GM13977 (cell line): ENCODE measurements at regions not wholly inside any gene's neighbourhood (a gene's known extent, or its start where the extent isn't known, plus 50 kb on each side); places are given as distances from the start of the nearest gene placed in this dataset.

Experiments
- DNase-seq: peaks from one replicate; pipeline ENCODE4 v3.0.0; 2012; ENCODE audit warnings: low spot score
- in situ Hi-C: fragments of 300-500 bp; cut with MboI; formaldehyde crosslinking; loops from one replicate; pipeline ENCODE4 v1.12.0; 2022; ENCODE audit warnings: low sequenced_read_pairs, low pct_unique_long_range_greater_than_20kb, mixed read lengths, inconsistent platforms; ENCODE audit not compliant: unreplicated experiment
- TF ChIP-seq, protein P1 (sequence below): IDR thresholded peaks from 2 replicates; pipeline ENCODE4 v1.5.1; 2012; ENCODE audit warnings: mild to moderate bottlenecking, control low read depth; ENCODE audit not compliant: insufficient read depth; ENCODE audit errors: extremely low read depth, missing control alignments

DNA sequence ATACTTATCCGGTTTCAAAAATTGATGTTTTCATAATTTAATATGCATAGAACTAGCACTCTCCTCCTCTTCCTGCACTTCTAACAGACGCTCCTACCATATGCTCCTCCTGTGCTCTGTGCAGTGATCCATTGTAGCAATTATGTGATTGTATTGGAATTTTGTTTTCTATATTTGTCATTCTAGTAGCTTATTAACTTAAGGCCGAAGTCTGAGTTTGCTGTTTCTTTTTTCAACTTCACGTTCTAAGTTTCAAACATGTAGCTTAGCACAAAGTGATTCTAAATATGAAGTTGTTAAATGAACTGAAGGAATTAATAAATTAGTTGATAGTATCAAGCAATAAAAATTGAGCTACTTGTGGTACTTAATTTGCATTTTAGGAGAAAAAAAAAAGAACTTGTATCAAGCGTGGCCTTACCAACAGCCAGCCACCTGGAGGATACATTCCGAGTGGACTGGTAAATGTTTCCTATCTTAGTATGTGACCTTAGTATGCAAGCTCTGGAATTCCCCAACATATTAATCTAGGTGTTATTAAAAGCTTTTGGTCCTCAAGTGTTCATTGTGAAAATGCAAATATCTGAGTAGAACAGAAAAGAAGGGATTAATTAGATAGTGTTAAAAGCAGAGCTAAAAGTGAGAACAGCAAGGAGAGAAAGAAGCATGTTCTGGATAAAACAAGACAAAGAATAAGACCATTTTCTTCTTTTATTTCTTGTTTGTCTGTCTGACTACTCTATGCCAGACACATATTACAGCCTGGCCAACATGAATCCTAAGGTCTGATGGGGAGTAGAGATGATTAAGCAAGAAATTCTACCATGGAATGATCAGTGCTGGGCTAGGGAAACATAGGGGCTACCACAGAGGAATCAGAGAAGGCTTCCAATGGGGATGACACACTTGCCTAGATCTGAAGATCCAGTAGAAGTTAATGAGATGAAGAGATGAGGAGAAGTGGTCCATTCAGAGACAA lies 290.4 kb upstream of the MON1B start:
- TF ChIP-seq, protein P1, sequence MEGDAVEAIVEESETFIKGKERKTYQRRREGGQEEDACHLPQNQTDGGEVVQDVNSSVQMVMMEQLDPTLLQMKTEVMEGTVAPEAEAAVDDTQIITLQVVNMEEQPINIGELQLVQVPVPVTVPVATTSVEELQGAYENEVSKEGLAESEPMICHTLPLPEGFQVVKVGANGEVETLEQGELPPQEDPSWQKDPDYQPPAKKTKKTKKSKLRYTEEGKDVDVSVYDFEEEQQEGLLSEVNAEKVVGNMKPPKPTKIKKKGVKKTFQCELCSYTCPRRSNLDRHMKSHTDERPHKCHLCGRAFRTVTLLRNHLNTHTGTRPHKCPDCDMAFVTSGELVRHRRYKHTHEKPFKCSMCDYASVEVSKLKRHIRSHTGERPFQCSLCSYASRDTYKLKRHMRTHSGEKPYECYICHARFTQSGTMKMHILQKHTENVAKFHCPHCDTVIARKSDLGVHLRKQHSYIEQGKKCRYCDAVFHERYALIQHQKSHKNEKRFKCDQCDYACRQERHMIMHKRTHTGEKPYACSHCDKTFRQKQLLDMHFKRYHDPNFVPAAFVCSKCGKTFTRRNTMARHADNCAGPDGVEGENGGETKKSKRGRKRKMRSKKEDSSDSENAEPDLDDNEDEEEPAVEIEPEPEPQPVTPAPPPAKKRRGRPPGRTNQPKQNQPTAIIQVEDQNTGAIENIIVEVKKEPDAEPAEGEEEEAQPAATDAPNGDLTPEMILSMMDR, result no peak
- in situ Hi-C loops, result no loop called here
- DNase-seq, result no peak

DNA sequence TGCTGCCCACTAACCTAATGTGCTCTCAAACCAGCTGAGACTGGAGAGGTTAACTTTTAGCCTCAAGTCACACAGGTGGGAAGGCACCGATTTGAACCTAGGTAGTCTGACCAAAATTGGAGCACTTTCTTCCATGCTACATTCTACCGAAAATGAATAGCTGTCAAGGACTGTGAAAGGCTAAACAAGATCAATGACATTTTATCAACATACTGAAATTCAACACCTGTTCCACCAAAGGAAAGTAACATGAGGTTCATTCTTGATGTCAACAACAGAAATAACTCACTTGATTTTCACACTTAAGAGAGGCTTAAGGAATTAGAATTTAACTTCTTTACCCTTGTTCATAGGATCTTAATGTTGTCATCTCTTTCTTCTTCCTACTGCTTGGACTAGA lies 284.4 kb upstream of the MON1B start:
- TF ChIP-seq, protein P1, result no peak
- no peak for DNase-seq
- in situ Hi-C loops, result no loop called here

DNA sequence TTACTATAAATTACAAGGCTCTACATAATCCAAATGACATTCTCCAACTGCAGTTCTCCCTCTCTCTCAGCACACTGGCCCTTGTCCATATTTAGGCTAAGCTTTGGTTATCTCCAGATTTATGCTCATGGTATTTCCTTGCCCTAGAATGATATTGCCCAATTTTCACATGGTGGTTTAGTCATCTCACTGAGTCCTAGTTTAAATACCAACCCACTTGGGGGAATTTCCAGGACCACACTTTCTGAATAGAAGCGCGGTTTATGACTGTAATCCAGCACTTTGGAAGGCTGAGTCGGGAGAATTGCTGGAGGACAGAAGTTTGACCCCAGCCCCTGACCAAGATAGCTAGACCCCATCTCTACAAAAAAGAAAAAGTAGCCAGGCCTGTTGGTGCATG lies 280.1 kb upstream of the MON1B start:
- TF ChIP-seq, protein P1, result no peak
- in situ Hi-C loops, result no loop called here
- DNase-seq, result no peak

DNA sequence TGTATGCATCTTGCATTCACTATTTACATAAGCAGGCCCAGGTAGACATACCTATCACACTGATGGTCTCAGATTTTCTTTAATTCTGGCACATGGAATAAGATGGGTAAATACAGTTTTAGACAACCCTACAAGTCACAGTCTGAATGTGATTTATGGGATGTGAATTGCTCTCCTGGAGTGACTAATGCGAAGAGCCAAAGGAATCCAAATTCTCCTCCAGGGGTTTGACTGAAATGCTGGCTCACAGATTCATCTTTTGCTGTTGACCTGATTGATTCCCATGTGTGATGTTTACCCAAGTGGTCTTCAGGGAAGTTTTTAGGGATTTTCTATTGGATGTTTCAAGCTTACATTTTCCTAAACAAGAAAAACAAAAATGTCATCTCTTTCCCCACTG lies 277.9 kb upstream of the MON1B start:
- in situ Hi-C loops, result no loop called here
- no peak for DNase-seq
- TF ChIP-seq, protein P1, result no peak

DNA sequence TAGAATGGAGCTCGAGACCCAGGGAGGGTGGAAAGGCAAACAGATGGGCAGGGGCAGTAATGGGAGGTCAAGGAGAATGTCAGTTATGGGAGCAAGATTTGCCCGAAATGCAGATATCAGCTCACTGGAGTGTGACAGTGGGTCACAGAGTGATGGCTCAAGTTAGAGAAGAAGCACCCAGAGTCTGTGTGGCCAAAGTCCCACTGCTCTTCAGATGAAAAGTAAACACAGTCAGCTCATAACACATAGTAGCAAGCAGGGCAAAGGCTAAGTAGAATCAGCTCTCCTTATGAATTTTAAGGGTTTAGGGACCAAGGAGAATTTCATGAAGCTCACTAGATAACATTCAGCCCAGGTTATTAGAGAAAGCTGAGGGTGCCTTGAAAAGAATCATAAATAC lies 264.9 kb upstream of the MON1B start:
- in situ Hi-C loops, result no loop called here
- DNase-seq, result no peak
- TF ChIP-seq, protein P1, result no peak

DNA sequence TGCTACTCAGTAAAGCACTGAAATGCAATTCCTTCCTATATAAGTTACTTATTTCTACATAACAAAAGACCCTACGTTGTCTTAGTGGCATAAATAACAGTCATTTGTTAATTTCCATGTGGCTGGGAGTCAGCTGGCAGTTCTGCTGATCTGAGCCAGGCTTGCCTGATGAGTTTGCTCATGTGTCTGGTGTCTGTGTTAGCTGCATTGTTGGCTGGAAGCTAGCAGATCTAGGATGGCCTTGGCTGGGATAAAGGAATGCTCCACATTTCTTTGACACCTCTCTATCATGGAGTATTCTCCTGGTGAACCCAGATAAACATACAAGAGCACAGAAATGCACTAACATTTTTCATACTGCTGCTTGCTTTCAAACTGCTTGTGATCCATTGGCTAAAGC lies 264.4 kb upstream of the MON1B start:
- no peak for DNase-seq
- in situ Hi-C loops, result no loop called here

More for the DNA sequence above, 264.4 kb upstream of the MON1B start:
- TF ChIP-seq, protein P1, result no peak
